GM23338 (cell line): ENCODE measurements at regions not wholly inside any gene's neighbourhood (a gene's known extent, or its start where the extent isn't known, plus 50 kb on each side); places are given as distances from the start of the nearest gene placed in this dataset.

Experiments used
- ETS1 ChIP-seq: IDR thresholded peaks from 2 replicates; pipeline ENCODE4 v1.6.1; 2016; ENCODE audit warnings: antibody characterized with exemption
- JUNB ChIP-seq: IDR thresholded peaks from one replicate; pipeline ENCODE4 v1.6.1; 2016; ENCODE audit warnings: antibody characterized with exemption; ENCODE audit not compliant: unreplicated experiment
- NANOG ChIP-seq: IDR thresholded peaks from 2 replicates; pipeline ENCODE4 v1.6.1; 2016; ENCODE audit warnings: antibody characterized with exemption, borderline replicate concordance
- REST ChIP-seq: IDR thresholded peaks from one replicate; pipeline ENCODE4 v1.6.1; 2018; ENCODE audit warnings: antibody characterized with exemption; ENCODE audit not compliant: unreplicated experiment
- STAT1 ChIP-seq: IDR thresholded peaks from one replicate; pipeline ENCODE4 v1.6.1; 2016; ENCODE audit warnings: antibody characterized with exemption; ENCODE audit not compliant: unreplicated experiment
- ZNF114 ChIP-seq: fragments of 250-450 bp; sonication (Bioruptor Pico); IDR thresholded peaks from 2 replicates; pipeline ENCODE4 v1.5.0; 2020; ENCODE audit warnings: mild to moderate bottlenecking, moderate library complexity
- ZNF331 ChIP-seq: fragments of 250-450 bp; sonication (Bioruptor Pico); IDR thresholded peaks from 2 replicates; pipeline ENCODE4 v1.5.0; 2020; ENCODE audit warnings: low read depth, mild to moderate bottlenecking, moderate library complexity
- ZNF462 ChIP-seq: fragments of 250-450 bp; sonication (Bioruptor Pico); IDR thresholded peaks from 2 replicates; pipeline ENCODE4 v1.5.0; 2020; ENCODE audit warnings: mild to moderate bottlenecking, moderate library complexity

- TF ChIP-seq ZNF462 (CRISPR knock-in tag) (no peak), NANOG (no peak), ETS1 (no peak), REST (no peak), STAT1 (no peak), ZNF331 (CRISPR knock-in tag) (no peak), ZNF114 (CRISPR knock-in tag) (no peak), JUNB (no peak)
These were observed 452.3 kb downstream of the IRS2 start (continued) for GRCh38 chr13:109333893-109334651.
